H1 (cell line): ENCODE measurements at regions not wholly inside any gene's neighbourhood (a gene's known extent, or its start where the extent isn't known, plus 50 kb on each side); places are given as distances from the start of the nearest gene placed in this dataset.

Source experiments
- CHD7 ChIP-seq: fragments of 300-600 bp; sonication (generic); IDR thresholded peaks from 2 replicates; pipeline ENCODE4 v1.7.1; 2012; ENCODE audit warnings: low read length, moderate library complexity, mild to moderate bottlenecking, inconsistent platforms; ENCODE audit not compliant: insufficient replicate concordance
- NANOG ChIP-seq: IDR thresholded peaks from 2 replicates; pipeline ENCODE4 v1.6.1; 2011; ENCODE audit warnings: low read length, low read depth, mild to moderate bottlenecking, inconsistent platforms; ENCODE audit not compliant: insufficient read depth, poor library complexity, severe bottlenecking
- SIN3A ChIP-seq, 2 experiments: IDR thresholded peaks in 1 of 2; conservative IDR thresholded peaks in 1 of 2; 2 replicates each; pipeline ENCODE4 v1.6.1; 2011 to 2012; ENCODE audit warnings: low read length in 2 of 2, improper control_type of control experiment in 1 of 2, low read depth in 1 of 2, mild to moderate bottlenecking in 1 of 2
- SIRT6 ChIP-seq: IDR thresholded peaks from one replicate; pipeline ENCODE4 v1.7.1; 2012; ENCODE audit warnings: low read length, inconsistent platforms
- SIX5 ChIP-seq: IDR thresholded peaks from 2 replicates; pipeline ENCODE4 v1.6.1; 2011; ENCODE audit warnings: mild to moderate bottlenecking, low read depth, low read length
- TAF7 ChIP-seq: optimal IDR thresholded peaks from 2 replicates; pipeline ENCODE3; 2011; ENCODE audit warnings: low read depth, mild to moderate bottlenecking, inconsistent platforms, low read length, moderate library complexity, borderline replicate concordance

GRCh38 chr11:127205688-127206217 is 205.2 kb upstream of the KIRREL3 start (continued):
- TF ChIP-seq SIX5 (no peak), NANOG (no peak), CHD7 (no peak), TAF7 (no peak), SIN3A (conservative IDR thresholded peaks at IDR 0.05 in 1 of 2, IDR thresholded peaks at IDR 0.05 in 1 of 2; ENCODE audit: low read depth in 1 of 2, low read length in 2 of 2) (no peak), SIRT6 (no peak)
